ENCODE measurements at regions not wholly inside any gene's neighbourhood (a gene's known extent, or its start where the extent isn't known, plus 50 kb on each side); places are given as distances from the start of the nearest gene placed in this dataset.
"Not testable (repeated sequence)": the region's sequence is repeated elsewhere in the genome, so short reads cannot be mapped to it uniquely, and the experiment has no call there.

DNA sequence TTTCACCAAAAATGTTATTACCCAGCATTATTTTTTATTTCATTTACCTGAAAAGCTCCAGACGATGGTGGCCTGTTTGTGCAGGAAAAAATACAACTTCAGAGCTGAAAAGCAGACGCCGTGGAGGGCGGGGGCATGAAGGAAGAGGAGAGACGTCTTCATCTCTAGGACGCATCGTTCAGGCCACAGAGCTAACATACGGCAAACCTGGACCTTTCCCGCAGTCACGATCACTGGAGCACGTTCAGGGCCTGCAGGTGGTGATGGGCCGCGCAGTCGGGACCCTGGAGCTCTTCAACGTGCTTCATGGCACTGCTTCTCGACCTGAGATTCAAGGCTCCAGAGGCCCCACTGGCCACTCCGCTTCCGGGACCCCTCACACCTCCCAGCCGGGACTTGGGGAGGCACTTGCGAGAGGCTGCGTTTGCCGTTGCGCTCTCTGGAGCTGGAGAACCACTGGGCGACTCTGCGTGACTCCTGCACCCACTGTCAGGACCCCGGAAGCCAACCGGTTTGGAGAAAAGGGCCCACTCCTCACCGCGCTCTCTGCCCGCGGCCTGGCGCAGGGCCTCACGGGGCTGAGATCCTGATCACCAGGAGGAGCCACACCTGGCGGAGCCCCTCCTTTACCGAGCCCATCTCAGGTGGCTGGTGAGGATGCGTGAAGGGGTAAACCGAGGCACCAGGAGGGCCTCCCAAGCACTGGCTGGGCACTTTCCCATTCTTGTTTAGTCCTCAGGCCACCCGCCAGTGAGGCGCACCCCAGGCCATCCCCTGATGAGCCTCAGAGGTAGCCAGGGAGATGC lies 164.4 kb upstream of the AFDN start:
- DNase-seq (ENCODE audit: low read depth, low spot score) = no peak

DNA sequence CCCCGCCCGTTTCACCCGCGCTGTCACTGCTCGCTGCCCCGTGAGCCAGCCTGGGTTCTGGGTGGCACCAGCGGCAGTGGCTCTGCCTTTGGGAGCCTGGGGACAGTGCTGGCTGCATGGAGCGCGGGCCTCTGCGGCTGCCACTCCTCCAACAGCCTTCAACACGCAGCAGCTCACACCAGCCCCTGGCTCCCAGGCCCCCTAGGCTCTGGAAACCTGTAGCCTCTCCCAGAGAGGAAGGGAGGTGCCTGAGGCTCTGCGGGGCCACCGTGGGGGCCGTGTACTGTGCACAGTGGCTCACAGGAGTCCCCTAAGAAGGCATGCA lies 163.9 kb upstream of the AFDN start:
- no peak for DNase-seq (ENCODE audit: low read depth, low spot score)

DNA sequence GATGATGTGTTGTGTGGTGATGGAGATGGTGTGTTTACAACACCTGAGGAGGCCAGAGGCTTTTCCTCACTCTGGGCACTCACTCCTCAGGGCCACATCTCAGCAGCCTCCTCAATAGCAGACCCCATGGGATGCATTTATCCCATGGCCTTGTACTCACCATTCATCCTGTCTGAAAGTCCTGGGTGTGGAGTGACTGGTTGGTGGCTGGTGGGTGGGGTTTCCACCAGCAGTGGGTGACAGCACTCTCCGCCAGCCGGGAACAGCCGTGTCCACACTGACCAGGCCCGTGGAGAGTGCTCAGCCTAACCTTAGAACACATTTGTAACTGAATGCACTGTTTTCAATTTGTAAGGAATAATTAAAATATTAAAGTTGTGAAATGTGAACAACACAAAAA lies 163.4 kb upstream of the AFDN start:
- DNase-seq (ENCODE audit: low read depth, low spot score) = no peak

DNA sequence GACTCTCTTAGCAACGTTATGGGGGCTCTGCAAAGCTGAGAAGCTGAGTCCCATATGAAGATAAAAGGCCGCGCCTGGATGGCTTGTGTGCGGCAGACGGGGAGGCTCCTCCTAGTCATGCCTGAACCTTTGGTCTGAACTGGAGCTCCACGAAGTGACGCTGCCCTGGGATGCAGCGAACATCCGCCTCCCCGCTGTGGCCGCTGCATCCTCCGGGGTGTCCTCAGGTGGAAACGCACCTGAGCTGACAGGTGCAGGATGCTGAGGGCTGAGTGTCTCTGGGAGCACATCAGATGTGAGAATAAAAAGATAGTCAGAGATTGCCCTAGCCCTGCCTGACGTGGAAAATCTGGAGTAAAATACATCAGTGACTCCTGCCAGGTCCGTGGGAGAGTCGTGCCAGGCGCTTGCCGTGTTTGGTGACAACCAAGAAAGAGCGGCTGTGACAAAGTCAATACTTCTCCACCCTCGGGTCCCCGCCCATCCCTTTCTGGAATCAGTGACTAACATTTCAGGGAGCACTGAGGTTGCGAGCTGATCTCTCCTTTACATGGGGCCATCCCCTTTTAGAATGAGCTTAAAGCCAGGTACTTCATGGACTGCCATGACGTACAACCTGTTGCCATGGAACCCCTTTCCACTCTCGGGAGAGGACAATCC lies 162.8 kb upstream of the AFDN start:
- DNase-seq (ENCODE audit: low read depth, low spot score) = no peak

DNA sequence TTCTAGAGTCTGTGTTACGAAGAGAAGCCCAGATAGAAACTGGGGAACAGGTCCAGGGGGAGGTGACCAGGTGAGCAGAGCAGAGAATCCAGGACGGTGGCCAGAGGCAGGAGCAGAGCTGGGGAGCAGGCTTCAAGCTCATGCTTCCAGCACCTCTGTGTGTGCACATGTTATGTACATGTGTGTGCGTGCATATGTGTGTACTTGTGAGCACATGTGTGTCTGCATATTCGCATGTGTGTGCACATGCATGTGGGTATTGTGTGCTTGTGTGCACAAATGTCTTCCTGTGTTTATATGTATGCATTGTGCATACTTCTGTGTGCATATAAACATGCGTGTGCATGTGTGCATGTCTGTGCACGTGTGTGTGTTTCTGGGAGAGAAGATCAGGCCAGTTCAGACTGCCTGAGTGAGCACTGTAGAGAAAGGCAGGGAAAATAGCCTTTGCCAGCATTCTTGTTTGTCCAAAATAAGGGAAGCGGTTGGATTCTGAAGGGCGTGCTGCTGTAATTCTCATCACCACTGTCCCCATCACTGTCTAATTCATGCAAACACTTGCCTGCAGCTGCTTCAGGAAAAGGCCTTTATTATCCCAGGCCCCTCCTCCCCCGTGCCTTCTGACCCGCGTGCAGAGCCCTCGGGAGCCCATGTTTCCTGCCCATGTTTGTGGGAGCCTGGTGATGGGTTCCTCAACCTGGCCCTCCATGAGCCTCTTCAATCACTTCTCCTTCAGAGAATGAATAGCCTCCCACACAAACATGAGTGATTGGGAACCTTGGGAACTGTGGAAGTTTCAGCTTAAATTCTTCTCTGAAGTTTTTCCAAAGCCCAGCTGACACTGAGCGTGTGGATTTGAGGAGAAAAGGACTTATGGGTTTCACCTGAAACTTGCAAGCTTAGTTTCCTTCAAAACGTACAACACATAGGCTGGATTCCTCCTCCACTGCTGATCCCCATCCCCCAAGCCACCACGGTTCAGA lies 161.7 kb upstream of the AFDN start:
- DNase-seq (ENCODE audit: low read depth, low spot score) = no peak

DNA sequence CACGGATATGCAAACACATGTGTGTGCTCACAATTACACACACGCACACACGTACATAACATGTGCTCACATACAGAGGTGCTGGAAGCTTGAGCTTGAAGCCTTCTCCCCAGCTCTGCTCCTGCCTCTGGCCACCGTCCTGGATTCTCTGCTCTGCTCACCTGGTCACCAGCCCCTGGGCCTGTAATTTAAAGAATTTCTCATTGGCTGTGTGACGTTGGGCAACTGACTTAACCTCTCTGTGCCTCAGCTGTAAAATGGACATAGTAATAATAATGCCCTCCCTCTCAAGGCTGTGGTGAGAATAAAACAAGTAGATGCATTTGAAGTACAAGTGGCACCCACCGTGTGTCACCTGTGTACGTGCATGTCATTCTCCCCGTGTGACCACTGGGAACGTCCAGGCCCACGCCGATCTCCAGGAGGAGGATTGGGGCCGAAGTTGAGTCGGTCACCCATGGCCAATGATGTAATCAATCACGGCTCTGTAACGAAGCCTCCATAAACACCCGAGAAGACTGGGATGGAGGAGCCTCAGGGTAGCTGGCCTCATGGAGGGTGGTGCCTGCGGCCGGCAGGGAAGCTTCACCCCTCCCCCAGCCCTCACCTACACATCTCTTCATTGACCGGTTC lies 160.9 kb upstream of the AFDN start:
- no peak for DNase-seq (ENCODE audit: low read depth, low spot score)

DNA sequence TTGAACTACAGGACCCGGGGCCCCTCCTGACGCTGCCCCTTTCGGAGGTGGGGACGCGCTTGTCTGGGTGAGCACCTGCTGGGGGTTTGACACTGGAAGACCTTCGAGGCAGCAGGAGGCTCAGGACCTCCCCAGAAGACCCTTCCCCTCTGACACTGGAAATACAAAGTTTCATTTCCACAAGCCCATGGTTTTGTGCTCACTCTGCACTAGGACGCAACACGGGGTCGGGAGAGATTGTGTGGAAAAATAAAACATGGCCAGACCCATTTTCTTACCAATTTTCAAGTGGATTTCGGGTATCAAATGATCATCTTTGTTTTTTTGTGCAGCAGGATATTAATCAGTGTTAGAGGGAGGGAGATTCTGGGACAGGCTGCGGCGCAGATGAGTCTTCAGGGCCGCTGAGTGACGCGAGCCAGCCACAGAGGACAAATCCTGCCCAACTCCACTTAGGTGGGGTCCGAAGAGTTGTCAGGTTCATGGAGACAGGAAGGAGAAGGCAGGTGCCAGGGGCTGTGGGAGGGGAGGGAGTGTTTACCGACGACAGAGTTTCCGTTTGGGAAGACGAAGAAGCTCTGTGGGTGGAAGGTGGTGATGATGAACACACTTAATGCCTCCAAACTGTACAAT lies 160.0 kb upstream of the AFDN start:
- DNase-seq (ENCODE audit: low read depth, low spot score) = no peak

DNA sequence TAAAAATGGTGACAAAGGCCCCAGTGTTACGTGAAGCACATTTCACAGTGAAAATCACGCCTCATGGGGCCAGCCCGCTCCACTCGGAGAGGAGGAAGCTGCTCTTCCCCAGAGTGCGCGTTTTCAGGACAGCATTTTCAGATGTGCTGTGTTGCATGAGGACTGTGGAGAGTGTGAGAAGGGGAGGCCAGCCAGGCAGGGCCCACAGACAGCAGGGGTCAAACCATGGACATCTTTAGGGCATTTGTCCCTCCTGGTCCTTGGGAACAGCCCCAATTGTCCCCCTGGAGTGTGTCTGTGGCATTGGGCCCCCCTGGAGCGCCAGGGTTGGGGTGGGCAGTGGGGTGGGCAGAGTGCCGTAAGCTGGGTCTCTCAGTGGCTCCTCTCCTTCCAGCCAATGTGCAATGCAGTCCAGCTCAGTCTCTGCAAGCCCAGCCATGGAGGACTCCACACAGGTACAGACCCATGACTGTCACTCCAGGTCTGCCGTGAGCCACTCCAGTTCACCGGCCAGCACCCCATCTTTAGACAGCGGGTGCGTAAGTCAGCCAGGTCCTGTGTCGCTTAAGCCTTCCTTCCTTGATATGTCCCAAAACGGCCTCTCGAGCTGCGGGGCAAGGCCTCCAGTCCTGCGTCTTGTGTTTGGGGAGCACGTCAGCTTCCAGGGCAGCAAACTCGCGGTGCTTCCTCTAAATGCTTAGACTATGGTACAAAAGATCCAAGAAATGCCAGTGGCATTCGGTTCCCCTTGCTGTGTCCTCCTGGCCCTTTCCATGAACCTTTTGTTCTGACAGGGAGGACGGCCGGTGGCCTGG lies 159.3 kb upstream of the AFDN start:
- no peak for DNase-seq (ENCODE audit: low read depth, low spot score)

DNA sequence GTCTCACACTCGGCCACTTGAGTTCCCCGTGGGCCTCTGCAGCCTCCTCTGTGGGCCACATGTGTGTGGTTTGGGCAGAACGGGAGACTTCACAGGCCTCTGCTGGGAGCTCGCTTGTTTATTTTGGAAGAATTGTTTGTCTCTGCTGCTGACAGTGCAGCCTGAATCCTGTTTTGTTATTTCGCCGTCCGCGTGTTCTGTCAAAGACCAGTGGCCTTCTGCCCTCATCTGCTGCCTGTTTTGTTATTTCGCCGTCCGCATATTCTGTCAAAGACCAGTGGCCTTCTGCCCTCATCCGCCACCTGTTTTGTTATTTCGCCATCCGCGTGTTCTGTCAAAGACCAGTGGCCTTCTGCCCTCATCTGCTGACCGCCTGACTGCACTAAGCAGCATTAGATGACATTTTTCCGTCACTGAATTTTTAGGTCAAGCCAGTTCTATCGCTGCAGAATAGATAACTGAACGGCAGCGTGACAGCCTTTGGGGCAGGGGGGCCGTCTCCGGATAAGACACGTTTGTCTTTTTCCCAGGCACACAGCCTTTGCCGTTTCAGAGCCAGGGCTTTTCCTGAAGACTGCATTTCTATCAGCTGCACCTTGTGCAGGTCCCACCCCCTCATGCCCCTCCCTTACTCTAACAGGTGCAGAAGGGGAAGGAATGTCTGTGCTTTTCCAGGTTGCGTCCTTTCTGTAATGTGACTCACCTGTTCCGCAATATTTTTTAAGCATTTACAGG lies 158.5 kb upstream of the AFDN start:
- no peak for DNase-seq (ENCODE audit: low read depth, low spot score)

DNA sequence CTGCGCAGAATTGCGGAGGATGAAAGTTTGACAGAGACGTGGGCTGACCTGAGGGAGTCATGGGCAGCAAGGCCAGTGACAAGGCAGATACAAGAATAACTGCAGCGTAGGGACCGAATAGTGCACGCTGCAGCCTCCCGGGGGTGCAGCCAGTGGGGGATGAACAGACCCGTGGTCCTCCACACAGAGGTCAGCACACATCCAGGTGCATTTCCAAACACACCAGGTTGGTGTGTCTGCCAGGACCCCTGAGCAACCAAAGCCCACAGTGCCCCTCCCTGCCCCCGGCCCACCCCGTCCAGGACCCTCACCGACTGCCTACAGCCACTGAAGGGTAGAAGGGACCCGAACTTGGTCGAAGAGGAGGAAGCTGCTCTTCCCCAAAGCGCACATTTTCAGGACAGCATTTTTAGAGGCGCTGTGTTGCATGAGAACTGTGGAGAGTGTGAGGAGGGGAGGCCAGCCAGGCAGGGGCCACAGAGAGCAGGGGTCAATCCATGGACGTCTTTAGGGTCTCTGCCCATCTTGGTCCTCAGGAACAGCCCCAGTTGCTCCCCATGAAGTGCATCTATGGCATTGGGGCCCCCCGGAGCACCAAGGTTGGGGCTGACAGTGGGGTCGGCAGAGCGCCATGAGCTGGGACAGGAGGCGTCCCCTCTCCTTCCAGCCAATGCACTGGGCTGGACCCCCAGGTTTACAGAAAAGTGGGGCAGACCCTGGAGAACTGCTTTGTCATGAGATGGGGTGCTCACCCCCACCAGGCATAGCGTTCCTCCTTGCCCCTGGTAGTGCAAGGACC lies 157.8 kb upstream of the AFDN start:
- DNase-seq (ENCODE audit: low read depth, low spot score) = no peak

DNA sequence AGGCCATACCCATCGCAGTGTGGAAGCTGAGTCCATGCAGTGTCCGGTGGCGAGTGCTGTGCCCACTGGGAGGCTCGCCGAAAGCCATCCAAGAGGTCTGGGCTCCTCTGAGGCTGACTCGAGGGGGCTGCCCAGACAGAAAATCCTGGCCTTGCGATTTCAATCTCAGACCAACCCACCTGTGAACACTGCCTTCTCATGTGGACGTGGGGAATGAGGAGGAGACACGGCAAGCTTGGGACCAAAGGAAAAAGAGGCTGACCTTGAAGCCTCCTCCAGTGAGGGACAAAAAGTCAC lies 157.2 kb upstream of the AFDN start:
- DNase-seq (ENCODE audit: low read depth, low spot score) = no peak

DNA sequence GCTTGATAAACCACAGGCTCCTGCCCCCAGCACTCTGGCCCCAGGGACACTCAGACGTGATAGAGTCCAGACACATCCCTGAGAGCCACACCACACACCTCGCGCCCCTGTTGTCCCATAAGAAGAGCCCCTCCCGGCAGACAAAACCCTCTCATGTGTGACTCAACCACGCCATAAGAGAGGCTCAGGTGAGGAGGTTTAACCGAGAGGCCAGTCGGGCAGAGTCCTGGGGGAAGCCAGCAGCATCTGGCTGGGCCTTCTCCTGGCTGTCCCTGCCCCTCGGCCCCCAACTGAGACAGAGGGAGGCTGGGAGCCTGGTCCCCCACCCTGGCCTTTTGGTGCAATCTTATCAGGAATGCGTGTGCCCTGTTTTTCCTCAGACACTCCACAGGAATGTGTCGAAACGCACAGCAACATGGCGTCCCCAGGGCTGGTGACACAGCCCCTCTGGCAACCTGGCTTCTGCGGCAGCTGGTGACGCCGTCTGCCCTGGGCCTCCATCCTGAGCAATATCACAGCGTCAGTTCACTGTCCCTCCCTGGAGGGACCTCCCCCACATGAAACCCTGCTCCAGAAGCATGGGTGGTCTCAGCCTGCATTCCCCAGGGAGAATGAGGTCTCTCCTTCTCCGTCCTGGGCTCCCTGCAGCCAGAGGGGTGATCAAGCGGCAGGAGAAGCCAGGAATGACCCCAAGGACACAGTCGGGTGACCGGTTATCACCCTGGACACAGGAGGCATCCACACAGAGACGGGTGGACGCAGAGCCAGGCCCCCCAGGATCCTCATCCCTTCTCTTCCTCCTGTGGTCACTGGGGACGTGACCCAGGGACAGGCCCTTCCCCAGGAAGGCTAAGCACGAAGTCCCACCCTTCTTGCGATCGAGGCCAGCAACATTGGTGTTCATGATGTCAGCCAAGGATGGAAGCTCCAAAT lies 156.6 kb upstream of the AFDN start:
- DNase-seq (ENCODE audit: low read depth, low spot score) = no peak

DNA sequence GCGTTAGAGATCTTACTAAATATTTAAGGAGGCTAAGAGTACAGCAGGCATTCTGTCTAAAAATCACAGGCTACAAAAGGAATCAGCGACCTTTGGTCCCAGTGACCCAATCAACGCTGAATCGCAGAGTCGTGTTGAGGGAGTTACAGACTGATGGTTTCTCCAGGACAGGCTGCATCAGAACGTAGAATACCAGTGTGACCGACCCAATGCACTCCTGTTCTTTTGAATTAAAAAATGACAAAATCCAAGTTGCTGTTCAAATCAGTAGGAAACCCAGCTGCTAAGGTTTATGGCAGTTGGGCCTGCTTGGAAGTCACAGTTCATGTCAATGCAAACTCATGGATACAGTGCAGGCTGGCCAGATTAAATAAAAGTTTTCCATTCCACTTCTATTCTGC lies 155.8 kb upstream of the AFDN start:
- DNase-seq (ENCODE audit: low read depth, low spot score) = no peak

DNA sequence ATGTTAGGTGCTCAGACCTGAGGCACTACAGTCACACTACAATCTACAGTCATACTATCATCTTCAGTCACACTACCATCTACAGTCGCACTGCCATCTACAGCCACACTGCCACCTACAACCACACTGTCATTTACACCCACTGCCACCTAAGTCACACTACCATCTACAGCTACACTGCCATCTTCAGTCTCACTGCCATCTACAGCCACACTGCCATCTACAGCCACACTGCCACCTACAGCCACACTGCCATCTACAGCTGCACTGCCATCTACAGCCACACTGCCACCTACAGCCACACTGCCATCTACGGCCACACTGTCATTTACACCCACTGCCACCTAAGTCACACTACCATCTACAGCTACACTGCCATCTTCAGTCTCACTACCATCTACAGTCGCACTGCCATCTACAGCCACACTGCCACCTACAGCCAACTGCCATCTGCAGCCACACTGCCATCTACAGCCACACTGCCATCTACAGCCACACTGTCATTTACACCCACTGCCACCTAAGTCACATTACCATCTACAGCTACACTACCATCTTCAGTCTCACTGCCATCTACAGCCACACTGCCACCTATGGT lies 155.2 kb upstream of the AFDN start:
- not testable (repeated sequence) for DNase-seq (ENCODE audit: low read depth, low spot score)

DNA sequence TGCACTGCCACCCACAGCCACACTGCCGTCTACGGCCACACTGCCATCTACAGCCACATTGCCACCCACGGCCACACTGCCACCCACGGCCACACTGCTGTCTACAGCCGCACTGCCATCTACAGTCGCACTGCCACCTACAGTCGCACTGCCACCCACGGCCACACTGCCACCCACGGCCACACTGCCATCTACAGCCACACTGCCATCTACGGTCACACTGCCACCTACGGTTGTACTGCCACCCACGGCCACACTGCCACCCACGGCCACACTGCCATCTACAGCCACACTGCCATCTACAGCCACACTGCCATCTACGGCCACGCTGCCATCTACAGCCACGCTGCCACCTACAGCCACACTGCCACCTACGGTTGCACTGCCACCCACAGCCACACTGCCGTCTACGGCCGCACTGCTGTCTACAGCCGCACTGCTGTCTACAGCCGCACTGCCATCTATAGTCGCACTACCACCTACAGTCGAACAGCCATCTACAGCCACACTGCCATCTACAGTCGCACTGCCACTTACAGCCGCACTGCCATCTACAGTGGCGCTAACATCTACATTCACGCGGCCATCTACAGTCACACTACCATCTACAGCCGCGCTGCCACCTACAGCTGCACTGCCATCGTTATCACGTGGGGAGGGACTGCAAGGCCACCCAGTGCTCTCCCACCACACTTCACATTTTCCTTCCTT lies 154.6 kb upstream of the AFDN start:
- DNase-seq (ENCODE audit: low read depth, low spot score) = no peak

DNA sequence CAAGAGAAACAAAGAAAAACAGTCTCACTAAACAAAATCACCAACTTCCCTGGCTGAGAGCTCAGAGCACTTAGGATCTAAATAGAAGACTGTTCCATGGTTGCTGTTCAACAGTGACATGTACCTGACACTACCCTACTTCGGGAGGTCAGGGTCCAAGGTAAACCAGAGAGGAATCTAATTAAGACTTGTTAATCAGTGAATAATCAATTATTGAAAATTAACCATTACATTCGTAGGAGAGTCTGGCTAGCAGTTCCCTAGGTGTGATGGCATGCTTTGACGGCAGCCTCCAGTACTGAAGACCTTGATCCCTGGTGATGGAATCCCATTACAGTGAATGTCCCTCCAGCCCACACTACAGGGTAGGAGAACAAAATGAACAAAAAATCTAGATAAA lies 154.0 kb upstream of the AFDN start:
- DNase-seq (ENCODE audit: low read depth, low spot score) = no peak

DNA sequence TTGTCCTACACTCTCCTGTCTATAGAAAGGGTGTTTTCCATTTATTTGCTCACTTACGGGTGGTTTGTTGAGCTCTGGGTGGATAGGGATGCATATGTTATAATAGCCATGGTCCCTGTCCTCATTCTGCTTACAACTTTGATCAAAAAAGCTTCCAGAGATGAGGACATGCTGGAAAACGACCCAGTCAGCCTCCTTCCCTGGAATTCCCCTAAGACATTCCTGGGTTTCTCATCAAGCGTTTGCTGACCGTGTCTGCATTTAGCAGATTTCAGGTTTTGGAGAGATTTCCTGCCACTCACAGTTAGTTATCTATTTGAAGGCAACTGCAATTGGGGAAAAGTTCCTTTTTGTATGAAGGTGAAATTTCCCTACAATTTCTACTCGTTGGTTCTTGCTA lies 152.8 kb upstream of the AFDN start:
- DNase-seq (ENCODE audit: low read depth, low spot score) = no peak
